ENCODE measurements at regions not wholly inside any gene's neighbourhood (a gene's known extent, or its start where the extent isn't known, plus 50 kb on each side); places are given as distances from the start of the nearest gene placed in this dataset.

- H3K27ac ChIP-seq: no peak overlapping the region
- no peaks in the 10 kb centered on the region for H3K27me3 ChIP-seq
- WGBS: 72% methylated on average over 2 of the region's 2 CpGs
- H3K4me3 ChIP-seq: no peak overlapping the region
- no peak for DNase-seq (ENCODE audit: low spot score in 2 of 2)
- TF ChIP-seq CTCF (IDR thresholded peaks at IDR 0.05) (no peak), POLR2A (IDR thresholded peaks at IDR 0.05) (no peak), POLR2AphosphoS5 (IDR thresholded peaks at IDR 0.05) (no peak), EP300 (IDR thresholded peaks at IDR 0.05) (no peak)
- H3K36me3 ChIP-seq: no peaks in the 10 kb centered on the region
- no peaks in the 10 kb centered on the region for H3K4me1 ChIP-seq
- H3K9me3 ChIP-seq: no peaks in the 10 kb centered on the region
Observed at GRCh38 chr4:101418466-101418865, 71.1 kb upstream of the PPP3CA start.

GRCh38 chr4:101418055-101418454 lies 70.7 kb upstream of the PPP3CA start:
- WGBS: 75% methylated on average over 2 of the region's 2 CpGs
- no peak for DNase-seq (ENCODE audit: low spot score in 2 of 2)
- H3K4me1 ChIP-seq: no peaks in the 10 kb centered on the region
- H3K36me3 ChIP-seq: no peaks in the 10 kb centered on the region
- H3K27ac ChIP-seq: no peak overlapping the region
- no peak overlapping the region for H3K4me3 ChIP-seq
- no peaks in the 10 kb centered on the region for H3K9me3 ChIP-seq
- TF ChIP-seq EP300 (IDR thresholded peaks at IDR 0.05) (no peak), CTCF (IDR thresholded peaks at IDR 0.05) (no peak), POLR2A (IDR thresholded peaks at IDR 0.05) (no peak), POLR2AphosphoS5 (IDR thresholded peaks at IDR 0.05) (no peak)
- H3K27me3 ChIP-seq: no peaks in the 10 kb centered on the region

- TF ChIP-seq POLR2AphosphoS5 (IDR thresholded peaks at IDR 0.05) (no peak), CTCF (IDR thresholded peaks at IDR 0.05) (no peak), POLR2A (IDR thresholded peaks at IDR 0.05) (no peak), EP300 (IDR thresholded peaks at IDR 0.05) (no peak)
- Histone ChIP-seq H3K4me3 (no peak overlapping the region), H3K27ac (no peak overlapping the region), H3K9me3 (no peaks in the 10 kb centered on the region), H3K27me3 (no peaks in the 10 kb centered on the region), H3K4me1 (no peaks in the 10 kb centered on the region), H3K36me3 (no peaks in the 10 kb centered on the region)
- no peak for DNase-seq (ENCODE audit: low spot score in 2 of 2)
- WGBS: 94% methylated on average over 5 of the region's 6 CpGs
Observed at GRCh38 chr4:101417046-101417445, 69.7 kb upstream of the PPP3CA start.

GRCh38 chr4:101415962-101416361 lies 68.6 kb upstream of the PPP3CA start:
- no peak overlapping the region for H3K4me3 ChIP-seq
- WGBS: 86% methylated on average over 3 of the region's 6 CpGs
- H3K4me1 ChIP-seq: no peaks in the 10 kb centered on the region
- no peak overlapping the region for H3K27ac ChIP-seq
- H3K36me3 ChIP-seq: no peaks in the 10 kb centered on the region
- H3K9me3 ChIP-seq: no peaks in the 10 kb centered on the region
- no peak for TF ChIP-seq POLR2AphosphoS5 (IDR thresholded peaks at IDR 0.05)
- no peak for TF ChIP-seq POLR2A (IDR thresholded peaks at IDR 0.05)
- no peak for TF ChIP-seq EP300 (IDR thresholded peaks at IDR 0.05)
- no peak for TF ChIP-seq CTCF (IDR thresholded peaks at IDR 0.05)
- no peaks in the 10 kb centered on the region for H3K27me3 ChIP-seq
- no peak for DNase-seq (ENCODE audit: low spot score in 2 of 2)

- Histone ChIP-seq H3K4me1 (no peaks in the 10 kb centered on the region), H3K4me3 (no peak overlapping the region), H3K9me3 (no peaks in the 10 kb centered on the region), H3K27ac (no peak overlapping the region), H3K27me3 (no peaks in the 10 kb centered on the region), H3K36me3 (no peaks in the 10 kb centered on the region)
- 71% methylated on average over 1 of the region's 1 CpG for WGBS
- DNase-seq (ENCODE audit: low spot score in 2 of 2): no peak
- TF ChIP-seq CTCF (IDR thresholded peaks at IDR 0.05) (no peak), POLR2AphosphoS5 (IDR thresholded peaks at IDR 0.05) (no peak), POLR2A (IDR thresholded peaks at IDR 0.05) (no peak), EP300 (IDR thresholded peaks at IDR 0.05) (no peak)
Observed at GRCh38 chr4:101414496-101414895, 67.2 kb upstream of the PPP3CA start.

All from suprapubic skin (tissue), 4 donors.